Mesendoderm (in vitro differentiated cells): ENCODE measurements at regions not wholly inside any gene's neighbourhood (a gene's known extent, or its start where the extent isn't known, plus 50 kb on each side); places are given as distances from the start of the nearest gene placed in this dataset.

Experiments used
- DNase-seq: peaks from one replicate; pipeline ENCODE4 v3.0.0; 2013
- H2AK5ac ChIP-seq: 2 replicates; pipeline ENCODE4 v1.6.1; 2013; ENCODE audit warnings: low read length, inconsistent platforms
- H2BK120ac ChIP-seq: 2 replicates; pipeline ENCODE4 v1.6.1; 2013; ENCODE audit warnings: low read depth, mild to moderate bottlenecking, low read length, moderate library complexity, mixed read lengths
- H2BK15ac ChIP-seq: replicated peaks from 2 replicates; pipeline ENCODE4 v1.6.1; 2013; ENCODE audit warnings: low read depth, mild to moderate bottlenecking, moderate library complexity
- H2BK5ac ChIP-seq: 2 replicates; pipeline ENCODE4 v1.6.1; 2013; ENCODE audit warnings: low read length, inconsistent platforms
- H3K18ac ChIP-seq: 2 replicates; pipeline ENCODE4 v1.6.1; 2013; ENCODE audit warnings: mild to moderate bottlenecking, low read length, mixed read lengths
- H3K23ac ChIP-seq: one replicate; pipeline ENCODE4 v1.6.1; 2013; ENCODE audit warnings: low read length
- H3K27ac ChIP-seq: 2 replicates; pipeline ENCODE4 v1.5.1; 2013; ENCODE audit warnings: low read depth, mild to moderate bottlenecking, inconsistent platforms, low read length, moderate library complexity
- H3K27me3 ChIP-seq: 2 replicates; pipeline ENCODE4 v1.6.1; 2013; ENCODE audit warnings: low read length, control low read depth, mild to moderate bottlenecking, inconsistent platforms; ENCODE audit not compliant: insufficient read depth, poor library complexity
- H3K36me3 ChIP-seq: 2 replicates; pipeline ENCODE4 v1.6.1; 2013; ENCODE audit warnings: low read length, inconsistent platforms; ENCODE audit not compliant: control insufficient read depth, insufficient read depth
- H3K4ac ChIP-seq: one replicate; pipeline ENCODE4 v1.6.1; 2013; ENCODE audit warnings: low read depth, mild to moderate bottlenecking, low read length, moderate library complexity
- H3K4me1 ChIP-seq: 2 replicates; pipeline ENCODE4 v1.6.1; 2013; ENCODE audit warnings: low read depth, low read length, inconsistent platforms; ENCODE audit not compliant: control insufficient read depth
- H3K4me2 ChIP-seq: 2 replicates; pipeline ENCODE4 v1.6.1; 2013; ENCODE audit warnings: low read length
- H3K4me3 ChIP-seq: 2 replicates; pipeline ENCODE4 v1.5.1; 2013; ENCODE audit warnings: mild to moderate bottlenecking, low read length
- H3K56ac ChIP-seq: one replicate; pipeline ENCODE4 v1.6.1; 2013; ENCODE audit warnings: low read length
- H3K79me1 ChIP-seq: 2 replicates; pipeline ENCODE4 v1.6.1; 2013; ENCODE audit warnings: low read length, inconsistent platforms
- H3K79me2 ChIP-seq: 2 replicates; pipeline ENCODE4 v1.6.1; 2013; ENCODE audit warnings: mild to moderate bottlenecking, low read length; ENCODE audit not compliant: control insufficient read depth, insufficient read depth
- H3K9ac ChIP-seq: 2 replicates; pipeline ENCODE4 v1.6.1; 2013; ENCODE audit warnings: low read length, inconsistent platforms
- H4K5ac ChIP-seq: one replicate; pipeline ENCODE4 v1.6.1; 2013; ENCODE audit warnings: low read length
- H4K8ac ChIP-seq: one replicate; pipeline ENCODE4 v1.6.1; 2013; ENCODE audit warnings: low read depth, mild to moderate bottlenecking, control low read depth, low read length, moderate library complexity
- WGBS: extraction: QIAGEN DNeasy Blood & Tissue Kit; methylation state at CpG from one replicate; pipeline ENCODE4 v1.1.7; 2013; ENCODE audit warnings: low lambda C conversion rate, missing lambda C conversion rate; ENCODE audit not compliant: insufficient coverage; ENCODE audit errors: extremely low coverage; 5-methylcytosine and 5-hydroxymethylcytosine counted together

DNA sequence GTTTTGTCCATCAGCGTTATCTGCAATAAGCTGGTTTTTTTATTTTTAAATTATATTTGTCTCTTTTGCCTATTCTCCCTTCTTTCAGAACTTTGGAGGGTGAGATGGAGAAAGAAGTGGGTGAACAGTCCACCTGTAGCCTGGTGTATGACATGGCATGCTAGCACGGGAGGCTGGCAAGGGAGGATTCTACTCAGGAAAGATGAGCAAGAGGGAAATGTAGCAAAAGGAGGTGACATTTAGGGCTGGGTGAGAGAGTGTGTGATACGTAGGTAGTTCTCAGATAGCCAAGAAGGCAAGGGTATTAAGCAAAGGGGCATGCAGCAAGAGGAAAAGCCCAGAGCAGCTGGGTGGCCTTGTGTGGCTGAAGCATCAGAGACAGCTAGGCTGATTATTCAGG, 612.9 kb upstream of the IGFBP3 start:
- no peak overlapping the region for H4K5ac ChIP-seq
- H2BK120ac ChIP-seq, result no peak overlapping the region
- H3K4me3 ChIP-seq, result no peak overlapping the region
- H3K56ac ChIP-seq, result no peak overlapping the region
- H3K9ac ChIP-seq, result no peak overlapping the region
- no peak overlapping the region for H3K18ac ChIP-seq
- no peak overlapping the region for H2BK5ac ChIP-seq
- no CpG with 5 or more reads among the region's 3 CpGs for WGBS
- no peaks in the 10 kb centered on the region for H3K79me2 ChIP-seq
- no peak overlapping the region for H2BK15ac ChIP-seq
- H3K4ac ChIP-seq, result no peak overlapping the region
- H4K8ac ChIP-seq, result no peak overlapping the region
- no peaks in the 10 kb centered on the region for H3K36me3 ChIP-seq
- H3K4me2 ChIP-seq, result no peak overlapping the region
- no peak overlapping the region for H3K23ac ChIP-seq
- no peaks in the 10 kb centered on the region for H3K79me1 ChIP-seq
- no peaks in the 10 kb centered on the region for H3K27me3 ChIP-seq
- DNase-seq, result no peak
- peaks cover 4% of the 10 kb centered on the region for H3K4me1 ChIP-seq
- no peak overlapping the region for H2AK5ac ChIP-seq
- no peak overlapping the region for H3K27ac ChIP-seq

DNA sequence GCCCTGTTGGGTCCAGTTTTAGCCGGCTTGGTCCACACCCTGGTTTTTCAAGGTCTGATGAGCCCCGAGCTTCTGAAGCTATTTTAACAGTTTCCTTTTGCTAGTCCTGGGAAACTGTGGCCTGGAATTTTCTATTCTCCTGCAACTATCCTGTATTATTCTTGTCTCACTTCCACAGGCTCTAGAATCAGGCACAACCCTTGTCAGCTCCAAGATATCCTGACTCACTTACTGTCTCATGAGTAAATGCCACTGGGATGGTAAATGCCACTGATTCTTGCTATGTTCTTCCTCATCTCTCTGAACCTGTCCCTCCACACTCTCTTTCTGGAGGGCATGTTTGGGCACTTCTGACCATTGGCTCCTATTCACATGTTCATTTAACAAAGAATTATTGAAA, 611.5 kb upstream of the IGFBP3 start:
- H2BK15ac ChIP-seq, result no peak overlapping the region
- no peak overlapping the region for H3K56ac ChIP-seq
- H3K27me3 ChIP-seq, result no peaks in the 10 kb centered on the region
- H3K4me3 ChIP-seq, result no peak overlapping the region
- H3K27ac ChIP-seq, result no peak overlapping the region
- no peak overlapping the region for H3K9ac ChIP-seq
- no peak overlapping the region for H3K4me2 ChIP-seq
- no peak overlapping the region for H3K4ac ChIP-seq
- H4K5ac ChIP-seq, result no peak overlapping the region
- H3K4me1 ChIP-seq, result peaks cover 4% of the 10 kb centered on the region
- no peak for DNase-seq
- H3K79me2 ChIP-seq, result no peaks in the 10 kb centered on the region
- no CpG with 5 or more reads among the region's 2 CpGs for WGBS
- H3K79me1 ChIP-seq, result no peaks in the 10 kb centered on the region
- no peaks in the 10 kb centered on the region for H3K36me3 ChIP-seq
- no peak overlapping the region for H2AK5ac ChIP-seq
- no peak overlapping the region for H3K23ac ChIP-seq
- H3K18ac ChIP-seq, result no peak overlapping the region
- H2BK120ac ChIP-seq, result no peak overlapping the region
- H4K8ac ChIP-seq, result no peak overlapping the region
- no peak overlapping the region for H2BK5ac ChIP-seq

DNA sequence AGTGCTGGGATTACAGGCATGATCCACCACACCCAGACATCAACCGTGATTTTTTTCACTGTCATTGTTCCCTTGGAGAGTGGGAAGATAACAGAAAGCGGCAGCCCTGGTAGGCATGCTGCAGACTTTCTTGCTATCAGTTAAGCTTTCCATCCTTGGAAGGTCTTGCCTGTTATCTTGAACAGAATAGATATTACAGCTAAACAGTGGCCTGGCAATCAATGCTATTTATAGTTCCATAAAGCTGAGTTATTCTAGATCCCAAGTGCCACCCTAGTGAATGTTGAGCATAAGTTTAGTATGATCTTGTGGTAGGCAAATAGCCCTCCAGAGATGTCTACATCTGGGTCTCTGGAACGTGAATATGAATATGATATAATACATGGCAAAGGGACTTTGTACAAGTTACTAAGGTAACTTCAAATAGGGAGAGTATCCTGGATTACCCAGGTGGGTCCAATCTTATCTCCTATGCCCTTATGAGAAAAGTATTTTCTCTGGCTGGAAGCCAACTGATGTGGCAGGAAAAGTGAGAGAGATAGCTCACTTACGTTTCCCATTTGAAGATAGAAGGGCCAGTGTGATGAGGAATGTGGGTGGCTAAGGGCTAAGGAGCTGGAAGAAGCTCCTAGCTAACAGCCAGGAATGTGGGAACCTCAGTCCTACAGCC, 609.1 kb upstream of the IGFBP3 start:
- peak; percentile 48 for DNase-seq
- no peak overlapping the region for H3K23ac ChIP-seq
- H3K18ac ChIP-seq, result no peak overlapping the region
- no peak overlapping the region for H3K27ac ChIP-seq
- H2BK5ac ChIP-seq, result no peak overlapping the region
- H2BK15ac ChIP-seq, result no peak overlapping the region
- H3K4ac ChIP-seq, result no peak overlapping the region
- no peak overlapping the region for H3K9ac ChIP-seq
- H2BK120ac ChIP-seq, result no peak overlapping the region
- H4K8ac ChIP-seq, result no peak overlapping the region
- no peak overlapping the region for H2AK5ac ChIP-seq
- WGBS, result no CpG with 5 or more reads among the region's 4 CpGs
- H3K79me2 ChIP-seq, result no peaks in the 10 kb centered on the region
- H3K4me1 ChIP-seq, result peaks cover 3% of the 10 kb centered on the region
- H3K4me3 ChIP-seq, result no peak overlapping the region
- no peak overlapping the region for H3K4me2 ChIP-seq
- H3K36me3 ChIP-seq, result no peaks in the 10 kb centered on the region
- no peak overlapping the region for H3K56ac ChIP-seq
- H3K79me1 ChIP-seq, result no peaks in the 10 kb centered on the region
- H3K27me3 ChIP-seq, result no peaks in the 10 kb centered on the region
- H4K5ac ChIP-seq, result no peak overlapping the region

- Histone ChIP-seq H3K4me2 (no peak overlapping the region), H3K9ac (no peak overlapping the region), H4K5ac (no peak overlapping the region), H3K4me3 (no peak overlapping the region), H3K56ac (no peak overlapping the region), H3K79me2 (no peaks in the 10 kb centered on the region), H3K79me1 (no peaks in the 10 kb centered on the region), H2BK5ac (no peak overlapping the region), H3K4ac (no peak overlapping the region), H3K23ac (no peak overlapping the region), H2BK120ac (no peak overlapping the region), H3K4me1 (no peaks in the 10 kb centered on the region), H4K8ac (no peak overlapping the region), H2BK15ac (no peak overlapping the region), H3K18ac (no peak overlapping the region), H3K27me3 (no peaks in the 10 kb centered on the region), H2AK5ac (no peak overlapping the region), H3K36me3 (no peaks in the 10 kb centered on the region), H3K27ac (no peak overlapping the region)
- DNase-seq, result no peak
These were observed 606.3 kb upstream of the IGFBP3 start for GRCh38 chr7:46527360-46527759.

- Histone ChIP-seq H3K56ac (no peak overlapping the region), H2AK5ac (no peak overlapping the region), H3K23ac (no peak overlapping the region), H3K4me2 (no peak overlapping the region), H3K4me3 (no peak overlapping the region), H3K9ac (no peak overlapping the region), H3K79me2 (no peaks in the 10 kb centered on the region), H3K27ac (no peak overlapping the region), H4K5ac (no peak overlapping the region), H2BK5ac (no peak overlapping the region), H3K27me3 (no peaks in the 10 kb centered on the region), H2BK15ac (no peak overlapping the region), H3K18ac (no peak overlapping the region), H3K4me1 (no peaks in the 10 kb centered on the region), H2BK120ac (no peak overlapping the region), H3K4ac (no peak overlapping the region), H3K79me1 (no peaks in the 10 kb centered on the region), H3K36me3 (no peaks in the 10 kb centered on the region), H4K8ac (no peak overlapping the region)
- no CpG with 5 or more reads among the region's 5 CpGs for WGBS
- DNase-seq, result no peak
These were observed 604.8 kb upstream of the IGFBP3 start for GRCh38 chr7:46525876-46526275.

DNA sequence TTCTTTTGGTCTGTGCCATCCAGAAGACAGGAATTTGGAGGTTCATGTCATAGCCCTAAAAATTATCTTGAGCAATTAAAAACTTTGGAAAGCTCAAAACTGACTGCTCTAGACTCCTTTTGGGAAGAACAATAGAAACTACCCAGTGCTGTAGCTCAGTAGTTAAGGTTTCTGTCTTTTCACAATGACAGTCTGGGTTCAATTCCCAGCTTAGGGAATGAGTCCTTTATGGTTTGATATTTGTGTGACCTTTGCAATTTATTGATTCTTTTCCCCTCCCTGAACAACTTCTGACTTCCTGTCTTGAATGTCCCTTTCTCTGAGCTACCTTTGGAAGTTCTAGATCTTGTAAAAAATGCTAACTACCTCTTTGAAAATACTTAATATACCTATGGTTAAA, 603.3 kb upstream of the IGFBP3 start:
- Histone ChIP-seq H3K9ac (no peak overlapping the region), H2BK120ac (no peak overlapping the region)

More for the DNA sequence above, 603.3 kb upstream of the IGFBP3 start:
- Histone ChIP-seq H3K79me2 (no peaks in the 10 kb centered on the region), H3K4me1 (no peaks in the 10 kb centered on the region), H3K4me3 (no peak overlapping the region), H3K79me1 (no peaks in the 10 kb centered on the region), H3K18ac (no peak overlapping the region), H3K4me2 (no peak overlapping the region), H3K36me3 (no peaks in the 10 kb centered on the region), H2BK15ac (no peak overlapping the region), H2AK5ac (no peak overlapping the region), H4K8ac (no peak overlapping the region), H4K5ac (no peak overlapping the region), H3K4ac (no peak overlapping the region), H2BK5ac (no peak overlapping the region), H3K56ac (no peak overlapping the region), H3K27ac (no peak overlapping the region), H3K23ac (no peak overlapping the region), H3K27me3 (no peaks in the 10 kb centered on the region)
- DNase-seq, result no peak
